Fibroblast of peridontal ligament (primary cell): ENCODE measurements at regions not wholly inside any gene's neighbourhood (a gene's known extent, or its start where the extent isn't known, plus 50 kb on each side); places are given as distances from the start of the nearest gene placed in this dataset.

Experiments
- DNase-seq: peaks from one replicate; pipeline ENCODE4 v3.0.0-alpha.2; 2010; ENCODE audit errors: extremely low read depth

- DNase-seq: peak; percentile 38
These were observed 143.2 kb downstream of the PTPRU start for GRCh38 chr1:29379443-29380073.
